ENCODE measurements at regions not wholly inside any gene's neighbourhood (a gene's known extent, or its start where the extent isn't known, plus 50 kb on each side); places are given as distances from the start of the nearest gene placed in this dataset.

DNA sequence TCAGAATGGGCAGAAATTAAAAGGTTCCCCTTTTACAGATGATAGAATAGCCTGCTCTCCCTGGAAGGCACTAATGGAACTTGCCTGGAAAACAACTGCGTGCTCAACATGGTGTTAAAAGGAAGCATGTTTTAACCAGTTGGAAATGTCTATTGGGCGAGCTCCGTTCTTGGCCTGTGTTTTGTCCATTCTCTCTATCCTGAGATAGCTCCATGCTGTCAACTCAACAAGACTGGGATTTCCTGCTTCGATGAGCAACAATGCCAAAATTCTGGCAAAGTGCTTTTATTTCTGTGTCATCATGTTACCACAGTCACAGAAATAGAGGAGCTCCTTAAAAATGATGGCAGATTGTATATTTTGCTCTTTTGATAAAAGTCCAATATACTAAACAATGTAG is 198.3 kb downstream of the PLK2 start:
- no peak overlapping the region for H3K18ac ChIP-seq (ENCODE audit: low read length)

DNA sequence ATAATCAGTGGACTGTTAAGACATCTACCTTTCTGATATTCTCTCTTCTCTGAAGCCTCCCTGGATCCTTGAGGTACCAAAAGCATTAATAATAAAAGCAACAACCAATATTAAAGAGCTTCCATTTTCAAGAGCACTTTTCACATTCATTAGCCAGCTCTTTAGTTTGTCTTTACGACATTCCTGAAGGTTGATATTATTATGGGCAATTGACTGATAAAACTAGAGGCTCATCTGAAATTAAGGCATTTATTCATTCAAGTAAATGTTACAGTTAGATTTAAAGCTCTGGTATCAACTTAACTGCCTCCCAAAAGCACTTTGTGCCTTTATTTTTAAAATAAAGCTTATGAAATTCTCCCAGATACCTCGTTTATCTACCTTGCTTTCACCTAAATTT is 199.6 kb downstream of the PLK2 start:
- Histone ChIP-seq H3K27me3 (ENCODE audit: insufficient read depth, low read length, poor library complexity) (no peaks in the 10 kb centered on the region), H3K23ac (ENCODE audit: low read length) (no peak overlapping the region), H3K4ac (ENCODE audit: low read depth, low read length) (no peak overlapping the region), H4K5ac (ENCODE audit: low read length) (no peak overlapping the region), H3K4me2 (ENCODE audit: low read length) (no peak overlapping the region), H2AK5ac (ENCODE audit: low read length) (no peak overlapping the region), H2BK120ac (ENCODE audit: low read depth, low read length) (no peak overlapping the region), H3K36me3 (ENCODE audit: control insufficient read depth, insufficient read depth, low read length) (no peaks in the 10 kb centered on the region), H3K4me3 (ENCODE audit: low read length) (no peak overlapping the region), H3K79me2 (ENCODE audit: control insufficient read depth, insufficient read depth, low read length) (no peaks in the 10 kb centered on the region), H2BK5ac (ENCODE audit: low read length) (no peak overlapping the region), H3K27ac (ENCODE audit: low read depth, low read length) (peak overlapping the region; percentile 71), H3K79me1 (ENCODE audit: low read length) (no peaks in the 10 kb centered on the region), H3K56ac (ENCODE audit: low read length) (no peak overlapping the region), H3K4me1 (ENCODE audit: control insufficient read depth, low read depth, low read length) (peaks cover 5% of the 10 kb centered on the region), H2BK15ac (replicated peaks; ENCODE audit: low read depth) (no peak overlapping the region), H3K18ac (ENCODE audit: low read length) (no peak overlapping the region), H4K8ac (ENCODE audit: low read depth, low read length) (no peak overlapping the region), H3K9ac (ENCODE audit: low read length) (no peak overlapping the region)
- WGBS (ENCODE audit: extremely low coverage, insufficient coverage, low lambda C conversion rate), result no CpG with 5 or more reads among the region's 2 CpGs
- no peak for DNase-seq

More for the DNA sequence above, 198.3 kb downstream of the PLK2 start:
- Histone ChIP-seq H3K27me3 (ENCODE audit: insufficient read depth, low read length, poor library complexity) (no peaks in the 10 kb centered on the region), H3K79me1 (ENCODE audit: low read length) (no peaks in the 10 kb centered on the region), H2BK120ac (ENCODE audit: low read depth, low read length) (no peak overlapping the region), H3K4me3 (ENCODE audit: low read length) (no peak overlapping the region), H4K8ac (ENCODE audit: low read depth, low read length) (no peak overlapping the region), H3K4me2 (ENCODE audit: low read length) (no peak overlapping the region), H3K56ac (ENCODE audit: low read length) (no peak overlapping the region), H3K4ac (ENCODE audit: low read depth, low read length) (no peak overlapping the region), H3K79me2 (ENCODE audit: control insufficient read depth, insufficient read depth, low read length) (no peaks in the 10 kb centered on the region), H3K36me3 (ENCODE audit: control insufficient read depth, insufficient read depth, low read length) (no peaks in the 10 kb centered on the region), H2BK5ac (ENCODE audit: low read length) (no peak overlapping the region), H3K27ac (ENCODE audit: low read depth, low read length) (no peak overlapping the region), H3K9ac (ENCODE audit: low read length) (no peak overlapping the region), H3K23ac (ENCODE audit: low read length) (no peak overlapping the region), H3K4me1 (ENCODE audit: control insufficient read depth, low read depth, low read length) (peaks cover 5% of the 10 kb centered on the region), H2AK5ac (ENCODE audit: low read length) (no peak overlapping the region), H2BK15ac (replicated peaks; ENCODE audit: low read depth) (no peak overlapping the region), H4K5ac (ENCODE audit: low read length) (no peak overlapping the region)
- no CpG with 5 or more reads among the region's 4 CpGs for WGBS (ENCODE audit: extremely low coverage, insufficient coverage, low lambda C conversion rate)
- no peak for DNase-seq

DNA sequence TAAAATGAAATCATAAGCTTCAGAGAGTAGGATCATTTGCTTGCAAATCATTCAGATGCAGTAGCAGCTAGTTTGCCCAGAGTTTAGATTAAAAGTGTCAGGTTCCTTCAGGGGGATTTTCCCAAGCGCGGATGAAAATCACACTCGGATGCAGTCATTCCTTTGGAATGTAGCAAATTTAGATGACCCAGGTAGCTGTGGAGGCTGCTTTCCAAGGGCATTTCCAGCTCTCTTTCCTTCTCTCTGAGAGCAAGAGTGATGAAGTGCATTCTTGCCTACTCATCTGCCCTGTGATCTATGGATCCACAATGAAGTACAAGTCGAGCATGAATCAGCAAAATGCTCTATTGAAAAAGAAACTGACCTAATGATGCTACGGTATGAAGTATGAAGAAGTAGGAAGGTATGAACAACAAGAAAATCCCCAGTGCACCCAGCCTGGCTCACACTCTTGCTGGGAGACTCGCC is 200.2 kb downstream of the PLK2 start:
- Histone ChIP-seq H3K23ac (ENCODE audit: low read length) (no peak overlapping the region), H3K79me2 (ENCODE audit: control insufficient read depth, insufficient read depth, low read length) (no peaks in the 10 kb centered on the region), H3K9ac (ENCODE audit: low read length) (no peak overlapping the region), H3K4me3 (ENCODE audit: low read length) (no peak overlapping the region), H2BK15ac (replicated peaks; ENCODE audit: low read depth) (no peak overlapping the region), H3K18ac (ENCODE audit: low read length) (peak overlapping the region; percentile 70), H3K4ac (ENCODE audit: low read depth, low read length) (no peak overlapping the region), H2AK5ac (ENCODE audit: low read length) (no peak overlapping the region), H4K8ac (ENCODE audit: low read depth, low read length) (no peak overlapping the region), H3K4me1 (ENCODE audit: control insufficient read depth, low read depth, low read length) (peaks cover 5% of the 10 kb centered on the region), H3K79me1 (ENCODE audit: low read length) (no peaks in the 10 kb centered on the region), H3K27me3 (ENCODE audit: insufficient read depth, low read length, poor library complexity) (no peaks in the 10 kb centered on the region), H3K27ac (ENCODE audit: low read depth, low read length) (peak overlapping the region; percentile 71), H3K56ac (ENCODE audit: low read length) (peak overlapping the region; percentile 9), H3K4me2 (ENCODE audit: low read length) (no peak overlapping the region), H3K36me3 (ENCODE audit: control insufficient read depth, insufficient read depth, low read length) (no peaks in the 10 kb centered on the region), H2BK120ac (ENCODE audit: low read depth, low read length) (peak overlapping the region; percentile 38), H2BK5ac (ENCODE audit: low read length) (no peak overlapping the region), H4K5ac (ENCODE audit: low read length) (no peak overlapping the region)
- DNase-seq, result peak; percentile 98
- WGBS (ENCODE audit: extremely low coverage, insufficient coverage, low lambda C conversion rate), result no CpG with 5 or more reads among the region's 6 CpGs

DNA sequence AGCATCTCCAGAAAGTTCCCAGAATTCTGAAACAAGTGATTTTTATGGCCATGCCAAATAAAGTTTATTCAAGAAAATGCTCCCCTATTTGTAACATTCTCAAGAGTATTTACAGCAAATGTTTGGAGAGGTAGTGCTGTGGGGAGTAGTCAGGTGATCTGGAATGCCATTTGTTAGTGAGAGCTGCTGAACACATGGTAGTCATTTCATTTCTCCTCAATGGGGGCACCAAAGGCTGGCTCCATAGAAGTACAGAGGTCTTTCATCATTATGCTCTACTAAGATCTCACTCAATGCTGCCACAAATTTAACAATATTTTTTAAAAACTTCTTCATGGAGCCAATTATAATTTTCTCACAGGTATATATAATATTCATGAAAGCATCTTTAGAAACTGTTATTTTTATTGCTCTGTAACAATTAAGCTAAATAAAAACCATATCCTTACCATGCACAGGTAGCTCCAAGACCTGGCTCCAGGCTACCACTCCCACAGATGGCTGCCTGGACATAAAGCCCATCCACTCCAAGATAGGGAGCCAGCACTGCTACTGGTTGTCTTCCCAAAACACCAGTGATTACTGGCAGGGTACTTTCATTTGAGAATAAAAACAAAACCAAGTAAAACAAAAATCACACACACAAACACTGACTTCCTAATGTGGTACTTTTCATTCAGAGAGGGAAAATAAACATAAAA is 200.8 kb downstream of the PLK2 start:
- H2BK15ac ChIP-seq (replicated peaks; ENCODE audit: low read depth), result no peak overlapping the region
- peak overlapping the region; percentile 40 for H3K56ac ChIP-seq (ENCODE audit: low read length)
- no peak overlapping the region for H2BK120ac ChIP-seq (ENCODE audit: low read depth, low read length)
- H2AK5ac ChIP-seq (ENCODE audit: low read length), result no peak overlapping the region
- H4K8ac ChIP-seq (ENCODE audit: low read depth, low read length), result no peak overlapping the region
- H3K23ac ChIP-seq (ENCODE audit: low read length), result no peak overlapping the region
- no peak overlapping the region for H3K9ac ChIP-seq (ENCODE audit: low read length)
- H3K4ac ChIP-seq (ENCODE audit: low read depth, low read length), result peak overlapping the region; percentile 76
- peaks cover 5% of the 10 kb centered on the region for H3K4me1 ChIP-seq (ENCODE audit: control insufficient read depth, low read depth, low read length)
- H3K4me3 ChIP-seq (ENCODE audit: low read length), result no peak overlapping the region
- H3K4me2 ChIP-seq (ENCODE audit: low read length), result no peak overlapping the region
- no peak overlapping the region for H4K5ac ChIP-seq (ENCODE audit: low read length)
- no peaks in the 10 kb centered on the region for H3K36me3 ChIP-seq (ENCODE audit: control insufficient read depth, insufficient read depth, low read length)
- peak; percentile 50 for DNase-seq
- H3K18ac ChIP-seq (ENCODE audit: low read length), result no peak overlapping the region
- H2BK5ac ChIP-seq (ENCODE audit: low read length), result no peak overlapping the region
- H3K27ac ChIP-seq (ENCODE audit: low read depth, low read length), result peak overlapping the region; percentile 86
- no peaks in the 10 kb centered on the region for H3K79me1 ChIP-seq (ENCODE audit: low read length)
- H3K79me2 ChIP-seq (ENCODE audit: control insufficient read depth, insufficient read depth, low read length), result no peaks in the 10 kb centered on the region
- H3K27me3 ChIP-seq (ENCODE audit: insufficient read depth, low read length, poor library complexity), result no peaks in the 10 kb centered on the region

DNA sequence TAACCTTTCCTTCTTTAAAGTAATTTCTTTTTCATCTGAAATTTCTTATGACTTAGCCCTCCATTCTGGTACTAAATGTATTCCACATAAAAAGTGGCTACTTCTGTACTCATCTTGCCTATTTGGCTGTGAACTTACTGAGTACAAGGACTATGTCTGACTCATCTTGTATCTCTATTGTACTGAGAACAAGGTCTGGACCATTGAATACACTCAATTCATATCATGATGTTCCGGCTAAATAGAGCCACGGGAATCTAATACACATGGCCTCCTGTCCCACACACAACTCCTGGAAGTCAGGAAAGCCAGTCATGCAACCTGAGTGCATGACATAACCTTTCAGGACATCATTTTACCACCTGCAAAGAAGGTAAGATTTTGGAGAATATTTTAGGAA is 203.9 kb downstream of the PLK2 start:
- Histone ChIP-seq H3K9ac (ENCODE audit: low read length) (no peak overlapping the region), H3K36me3 (ENCODE audit: control insufficient read depth, insufficient read depth, low read length) (no peaks in the 10 kb centered on the region), H3K4me1 (ENCODE audit: control insufficient read depth, low read depth, low read length) (peaks cover 5% of the 10 kb centered on the region), H4K5ac (ENCODE audit: low read length) (no peak overlapping the region), H4K8ac (ENCODE audit: low read depth, low read length) (no peak overlapping the region), H3K27me3 (ENCODE audit: insufficient read depth, low read length, poor library complexity) (no peaks in the 10 kb centered on the region), H2AK5ac (ENCODE audit: low read length) (no peak overlapping the region), H2BK15ac (replicated peaks; ENCODE audit: low read depth) (no peak overlapping the region), H3K23ac (ENCODE audit: low read length) (no peak overlapping the region), H2BK5ac (ENCODE audit: low read length) (no peak overlapping the region), H3K27ac (ENCODE audit: low read depth, low read length) (no peak overlapping the region), H3K56ac (ENCODE audit: low read length) (no peak overlapping the region), H3K4ac (ENCODE audit: low read depth, low read length) (no peak overlapping the region), H3K4me2 (ENCODE audit: low read length) (no peak overlapping the region), H3K4me3 (ENCODE audit: low read length) (no peak overlapping the region), H2BK120ac (ENCODE audit: low read depth, low read length) (no peak overlapping the region), H3K18ac (ENCODE audit: low read length) (no peak overlapping the region), H3K79me2 (ENCODE audit: control insufficient read depth, insufficient read depth, low read length) (no peaks in the 10 kb centered on the region), H3K79me1 (ENCODE audit: low read length) (no peaks in the 10 kb centered on the region)
- no CpG with 5 or more reads among the region's 2 CpGs for WGBS (ENCODE audit: extremely low coverage, insufficient coverage, low lambda C conversion rate)
- DNase-seq, result no peak

DNA sequence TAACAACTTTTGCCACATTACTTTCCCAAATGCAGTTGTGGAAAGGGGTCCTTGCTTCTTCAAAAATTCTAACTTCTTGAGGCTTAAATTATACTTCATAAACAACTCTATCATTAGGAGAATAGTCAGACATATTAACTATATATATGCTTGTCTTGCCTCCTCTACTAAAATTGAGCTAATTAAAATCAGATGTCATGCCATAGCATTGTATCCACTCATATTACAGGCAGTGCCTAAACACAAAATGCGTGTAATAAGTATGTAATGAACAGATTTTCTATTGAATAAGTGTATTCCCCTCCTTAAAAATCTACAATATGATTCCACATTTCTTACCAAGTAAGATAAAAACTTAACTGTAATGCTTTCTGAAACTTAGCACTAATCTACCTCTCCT is 204.5 kb downstream of the PLK2 start:
- H2BK15ac ChIP-seq (replicated peaks; ENCODE audit: low read depth), result no peak overlapping the region
- H3K9ac ChIP-seq (ENCODE audit: low read length), result no peak overlapping the region
- WGBS (ENCODE audit: extremely low coverage, insufficient coverage, low lambda C conversion rate), result no CpG with 5 or more reads among the region's 1 CpG
- H3K36me3 ChIP-seq (ENCODE audit: control insufficient read depth, insufficient read depth, low read length), result no peaks in the 10 kb centered on the region
- H3K4me3 ChIP-seq (ENCODE audit: low read length), result no peak overlapping the region
- no peaks in the 10 kb centered on the region for H3K79me1 ChIP-seq (ENCODE audit: low read length)
- H3K23ac ChIP-seq (ENCODE audit: low read length), result no peak overlapping the region
- no peak overlapping the region for H3K56ac ChIP-seq (ENCODE audit: low read length)
- no peak overlapping the region for H2AK5ac ChIP-seq (ENCODE audit: low read length)
- H4K8ac ChIP-seq (ENCODE audit: low read depth, low read length), result no peak overlapping the region
- H3K4ac ChIP-seq (ENCODE audit: low read depth, low read length), result no peak overlapping the region
- no peak for DNase-seq
- no peak overlapping the region for H2BK5ac ChIP-seq (ENCODE audit: low read length)
- H3K27me3 ChIP-seq (ENCODE audit: insufficient read depth, low read length, poor library complexity), result no peaks in the 10 kb centered on the region
- no peak overlapping the region for H3K4me2 ChIP-seq (ENCODE audit: low read length)
- no peaks in the 10 kb centered on the region for H3K79me2 ChIP-seq (ENCODE audit: control insufficient read depth, insufficient read depth, low read length)
- no peak overlapping the region for H3K27ac ChIP-seq (ENCODE audit: low read depth, low read length)
- H2BK120ac ChIP-seq (ENCODE audit: low read depth, low read length), result no peak overlapping the region
- H3K18ac ChIP-seq (ENCODE audit: low read length), result no peak overlapping the region
- H4K5ac ChIP-seq (ENCODE audit: low read length), result no peak overlapping the region
- H3K4me1 ChIP-seq (ENCODE audit: control insufficient read depth, low read depth, low read length), result peaks cover 5% of the 10 kb centered on the region
